ENCODE measurements at regions not wholly inside any gene's neighbourhood (a gene's known extent, or its start where the extent isn't known, plus 50 kb on each side); places are given as distances from the start of the nearest gene placed in this dataset.

GRCh38 chr7:132643302-132643701 is 67.0 kb upstream of the PLXNA4 start:
- no peak for ATAC-seq
- CTCF ChIA-PET: no interaction called here
- no TSS peak for BruUV-seq (replicated peaks)

DNA sequence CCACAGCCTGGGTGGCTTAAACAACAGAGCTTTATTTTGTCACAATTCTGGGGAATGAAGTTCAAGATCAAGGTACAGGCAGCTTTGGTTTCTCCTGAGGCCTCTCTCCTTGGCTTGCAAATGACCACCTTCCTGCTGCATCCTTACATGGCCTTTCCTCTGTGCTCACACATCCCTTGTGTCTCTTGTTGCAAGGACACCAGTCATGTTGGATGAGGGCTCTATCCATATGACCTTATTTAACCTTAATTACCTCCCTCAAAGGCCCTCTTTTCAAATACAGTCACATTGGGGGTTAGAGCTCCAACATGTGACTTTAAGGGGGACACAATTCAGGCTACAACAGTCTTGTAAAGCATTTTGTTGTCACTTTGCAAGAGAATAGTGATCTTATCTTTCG is 65.0 kb upstream of the PLXNA4 start:
- intact Hi-C loops (cut with micrococcal nuclease; ENCODE audit: unreplicated experiment) (no loop called here), in situ Hi-C loops (cut with HindIII; ENCODE audit: low pct_unique_long_range_greater_than_20kb, low sequenced_read_pairs) (no loop called here)
- Histone ChIP-seq H3K9me3 (ENCODE audit: control insufficient read depth, insufficient read depth, low read depth, low read length) (no peaks in the 10 kb centered on the region), H3K27ac (ENCODE audit: low read length) (no peak overlapping the region), H3K27me3 (ENCODE audit: control insufficient read depth, insufficient read depth, low read length) (no peaks in the 10 kb centered on the region), H3K36me3 (ENCODE audit: control insufficient read depth, insufficient read depth, low read length) (no peaks in the 10 kb centered on the region), H3K4me3 (ENCODE audit: low read depth in 2 of 2, low read length in 2 of 2) (no peak overlapping the region), H3K4me1 (ENCODE audit: control insufficient read depth, insufficient read depth, low read length) (no peaks in the 10 kb centered on the region)
- CTCF ChIA-PET: no interaction called here
- DNase-seq (ENCODE audit: low read depth, low spot score): no peak
- TF ChIP-seq REST (IDR thresholded peaks at IDR 0.05; ENCODE audit: insufficient read depth in 1 of 2, low read depth in 2 of 2, low read length in 1 of 2) (no peak), POLR2AphosphoS5 (IDR thresholded peaks at IDR 0.05; ENCODE audit: low read depth, low read length) (no peak), SIN3A (IDR thresholded peaks at IDR 0.05; ENCODE audit: borderline replicate concordance, insufficient read depth, low read depth, low read length) (no peak), TCF7L2 (IDR thresholded peaks at IDR 0.05; ENCODE audit: low read depth, low read length) (no peak)
- TF ChIP-seq, protein P1, sequence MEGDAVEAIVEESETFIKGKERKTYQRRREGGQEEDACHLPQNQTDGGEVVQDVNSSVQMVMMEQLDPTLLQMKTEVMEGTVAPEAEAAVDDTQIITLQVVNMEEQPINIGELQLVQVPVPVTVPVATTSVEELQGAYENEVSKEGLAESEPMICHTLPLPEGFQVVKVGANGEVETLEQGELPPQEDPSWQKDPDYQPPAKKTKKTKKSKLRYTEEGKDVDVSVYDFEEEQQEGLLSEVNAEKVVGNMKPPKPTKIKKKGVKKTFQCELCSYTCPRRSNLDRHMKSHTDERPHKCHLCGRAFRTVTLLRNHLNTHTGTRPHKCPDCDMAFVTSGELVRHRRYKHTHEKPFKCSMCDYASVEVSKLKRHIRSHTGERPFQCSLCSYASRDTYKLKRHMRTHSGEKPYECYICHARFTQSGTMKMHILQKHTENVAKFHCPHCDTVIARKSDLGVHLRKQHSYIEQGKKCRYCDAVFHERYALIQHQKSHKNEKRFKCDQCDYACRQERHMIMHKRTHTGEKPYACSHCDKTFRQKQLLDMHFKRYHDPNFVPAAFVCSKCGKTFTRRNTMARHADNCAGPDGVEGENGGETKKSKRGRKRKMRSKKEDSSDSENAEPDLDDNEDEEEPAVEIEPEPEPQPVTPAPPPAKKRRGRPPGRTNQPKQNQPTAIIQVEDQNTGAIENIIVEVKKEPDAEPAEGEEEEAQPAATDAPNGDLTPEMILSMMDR (IDR thresholded peaks at IDR 0.05): no peak
- POLR2A ChIA-PET: no interaction called here
- no peak for ATAC-seq
- no TSS peak for BruUV-seq (replicated peaks)

More at GRCh38 chr7:132643302-132643701, 67.0 kb upstream of the PLXNA4 start:
- no peaks in the 10 kb centered on the region for H3K4me1 ChIP-seq (ENCODE audit: control insufficient read depth, insufficient read depth, low read length)
- POLR2A ChIA-PET: no interaction called here
- TF ChIP-seq TCF7L2 (IDR thresholded peaks at IDR 0.05; ENCODE audit: low read depth, low read length) (no peak), SIN3A (IDR thresholded peaks at IDR 0.05; ENCODE audit: borderline replicate concordance, insufficient read depth, low read depth, low read length) (no peak), REST (IDR thresholded peaks at IDR 0.05; ENCODE audit: insufficient read depth in 1 of 2, low read depth in 2 of 2, low read length in 1 of 2) (no peak), POLR2AphosphoS5 (IDR thresholded peaks at IDR 0.05; ENCODE audit: low read depth, low read length) (no peak)
- TF ChIP-seq, protein P1 (IDR thresholded peaks at IDR 0.05): no peak
- H3K36me3 ChIP-seq (ENCODE audit: control insufficient read depth, insufficient read depth, low read length): no peaks in the 10 kb centered on the region
- in situ Hi-C loops (cut with HindIII; ENCODE audit: low pct_unique_long_range_greater_than_20kb, low sequenced_read_pairs) (no loop called here), intact Hi-C loops (cut with micrococcal nuclease; ENCODE audit: unreplicated experiment) (no loop called here)
- no peak overlapping the region for H3K4me3 ChIP-seq (ENCODE audit: low read depth in 2 of 2, low read length in 2 of 2)
- no peaks in the 10 kb centered on the region for H3K9me3 ChIP-seq (ENCODE audit: control insufficient read depth, insufficient read depth, low read depth, low read length)
- no peak for DNase-seq (ENCODE audit: low read depth, low spot score)
- no peaks in the 10 kb centered on the region for H3K27me3 ChIP-seq (ENCODE audit: control insufficient read depth, insufficient read depth, low read length)
- no peak overlapping the region for H3K27ac ChIP-seq (ENCODE audit: low read length)

All from Panc1 (cell line).